ENCODE measurements at regions not wholly inside any gene's neighbourhood (a gene's known extent, or its start where the extent isn't known, plus 50 kb on each side); places are given as distances from the start of the nearest gene placed in this dataset.
"Not testable (repeated sequence)": the region's sequence is repeated elsewhere in the genome, so short reads cannot be mapped to it uniquely, and the experiment has no call there.

GRCh38 chr6:80523531-80523997, 417.1 kb downstream of the BCKDHB start:
- TF ChIP-seq ZFX (IDR thresholded peaks at IDR 0.05) (no peak), CTCF (conservative IDR thresholded peaks at IDR 0.05) (no peak)

GRCh38 chr6:80523010-80523409, 416.5 kb downstream of the BCKDHB start:
- TF ChIP-seq CTCF (conservative IDR thresholded peaks at IDR 0.05), result no peak
- TF ChIP-seq ZFX (IDR thresholded peaks at IDR 0.05), result no peak
- H3K27ac ChIP-seq, result no peak overlapping the region

More at GRCh38 chr6:80523531-80523997, 417.1 kb downstream of the BCKDHB start:
- no peak overlapping the region for H3K27ac ChIP-seq

- H3K27ac ChIP-seq, result no peak overlapping the region
- TF ChIP-seq CTCF (conservative IDR thresholded peaks at IDR 0.05) (no peak), ZFX (IDR thresholded peaks at IDR 0.05) (no peak)
Measured at GRCh38 chr6:80522576-80522975, 416.1 kb downstream of the BCKDHB start.

- no peak for TF ChIP-seq ZFX (IDR thresholded peaks at IDR 0.05)
- TF ChIP-seq CTCF (conservative IDR thresholded peaks at IDR 0.05), result no peak
- no peak overlapping the region for H3K27ac ChIP-seq
Measured at GRCh38 chr6:80519811-80520594, 413.5 kb downstream of the BCKDHB start.

GRCh38 chr6:80517525-80517924, 411.1 kb downstream of the BCKDHB start:
- TF ChIP-seq CTCF (conservative IDR thresholded peaks at IDR 0.05) (no peak), ZFX (IDR thresholded peaks at IDR 0.05) (no peak)
- no peak overlapping the region for H3K27ac ChIP-seq

- H3K27ac ChIP-seq, result not testable (repeated sequence)
Measured at GRCh38 chr6:80510521-80510920, 404.1 kb downstream of the BCKDHB start.

GRCh38 chr6:80508885-80509630, 402.6 kb downstream of the BCKDHB start:
- H3K27ac ChIP-seq, result no peak overlapping the region
- TF ChIP-seq CTCF (conservative IDR thresholded peaks at IDR 0.05) (no peak), ZFX (IDR thresholded peaks at IDR 0.05) (no peak)
